B cell (primary cell): ENCODE measurements at regions not wholly inside any gene's neighbourhood (a gene's known extent, or its start where the extent isn't known, plus 50 kb on each side); places are given as distances from the start of the nearest gene placed in this dataset.
"Not testable (repeated sequence)": the region's sequence is repeated elsewhere in the genome, so short reads cannot be mapped to it uniquely, and the experiment has no call there.

ENCODE experiments used
- EZH2 ChIP-seq: IDR thresholded peaks from 2 replicates; pipeline ENCODE4 v1.6.1; 2012; ENCODE audit warnings: borderline replicate concordance, low read depth, mild to moderate bottlenecking, moderate library complexity, low read length; ENCODE audit not compliant: insufficient read depth, poor library complexity, severe bottlenecking
- TF ChIP-seq, protein P1 (sequence below): fragments of 200-600 bp; IDR thresholded peaks from one replicate; pipeline ENCODE4 v1.8.0; 2022; ENCODE audit warnings: antibody characterized with exemption, mild to moderate bottlenecking

DNA sequence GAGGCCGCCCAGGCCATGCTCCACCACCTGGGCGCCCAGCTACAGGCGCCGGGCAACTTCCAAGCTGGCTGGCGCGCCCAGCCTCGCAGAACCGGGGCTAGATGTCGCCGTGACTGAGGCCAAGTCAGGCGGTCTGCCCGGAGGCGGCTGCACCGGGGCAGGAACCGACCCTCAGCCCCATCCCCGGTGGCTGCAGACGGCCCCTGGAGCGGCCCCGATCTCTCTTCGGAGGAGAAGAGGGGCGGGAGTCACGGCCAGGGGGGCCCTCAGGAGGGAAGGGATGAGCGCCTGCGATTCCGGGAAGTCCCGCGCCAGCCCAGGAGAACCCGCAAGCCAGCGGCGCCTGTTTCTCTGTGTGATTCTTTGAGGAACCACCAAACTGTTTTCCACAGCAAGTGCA lies 671.3 kb upstream of the DEFB115 start:
- TF ChIP-seq, protein P1, sequence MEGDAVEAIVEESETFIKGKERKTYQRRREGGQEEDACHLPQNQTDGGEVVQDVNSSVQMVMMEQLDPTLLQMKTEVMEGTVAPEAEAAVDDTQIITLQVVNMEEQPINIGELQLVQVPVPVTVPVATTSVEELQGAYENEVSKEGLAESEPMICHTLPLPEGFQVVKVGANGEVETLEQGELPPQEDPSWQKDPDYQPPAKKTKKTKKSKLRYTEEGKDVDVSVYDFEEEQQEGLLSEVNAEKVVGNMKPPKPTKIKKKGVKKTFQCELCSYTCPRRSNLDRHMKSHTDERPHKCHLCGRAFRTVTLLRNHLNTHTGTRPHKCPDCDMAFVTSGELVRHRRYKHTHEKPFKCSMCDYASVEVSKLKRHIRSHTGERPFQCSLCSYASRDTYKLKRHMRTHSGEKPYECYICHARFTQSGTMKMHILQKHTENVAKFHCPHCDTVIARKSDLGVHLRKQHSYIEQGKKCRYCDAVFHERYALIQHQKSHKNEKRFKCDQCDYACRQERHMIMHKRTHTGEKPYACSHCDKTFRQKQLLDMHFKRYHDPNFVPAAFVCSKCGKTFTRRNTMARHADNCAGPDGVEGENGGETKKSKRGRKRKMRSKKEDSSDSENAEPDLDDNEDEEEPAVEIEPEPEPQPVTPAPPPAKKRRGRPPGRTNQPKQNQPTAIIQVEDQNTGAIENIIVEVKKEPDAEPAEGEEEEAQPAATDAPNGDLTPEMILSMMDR = not testable (repeated sequence)
- not testable (repeated sequence) for TF ChIP-seq EZH2
